Epithelial cell of esophagus (primary cell): ENCODE measurements at regions not wholly inside any gene's neighbourhood (a gene's known extent, or its start where the extent isn't known, plus 50 kb on each side); places are given as distances from the start of the nearest gene placed in this dataset.

Experiments used
- DNase-seq: peaks from one replicate; pipeline ENCODE4 v3.0.0; 2010; ENCODE audit warnings: low read depth
- H3K4me3 ChIP-seq: 2 replicates; pipeline ENCODE4 v1.5.1; 2011; ENCODE audit warnings: mild to moderate bottlenecking, low read length, control low read depth
- CTCF ChIP-seq: IDR thresholded peaks from 2 replicates; pipeline ENCODE4 v1.5.1; 2011; ENCODE audit warnings: low read depth, mild to moderate bottlenecking, low read length, control low read depth, inconsistent platforms; ENCODE audit not compliant: insufficient read depth; ENCODE audit errors: missing control alignments

- TF ChIP-seq CTCF: no peak
- no peak for DNase-seq
- no peak overlapping the region for H3K4me3 ChIP-seq
Observed at GRCh38 chr4:30929649-30930048, 209.5 kb downstream of the PCDH7 start.

- no peak for TF ChIP-seq CTCF
- DNase-seq: no peak
- H3K4me3 ChIP-seq: no peak overlapping the region
Observed at GRCh38 chr4:30930276-30930675, 210.1 kb downstream of the PCDH7 start.

GRCh38 chr4:30932581-30932980 is 212.4 kb downstream of the PCDH7 start:
- no peak for TF ChIP-seq CTCF

GRCh38 chr4:30939069-30939468 is 218.9 kb downstream of the PCDH7 start:
- no peak for TF ChIP-seq CTCF
- no peak overlapping the region for H3K4me3 ChIP-seq

More at GRCh38 chr4:30932581-30932980, 212.4 kb downstream of the PCDH7 start:
- H3K4me3 ChIP-seq: no peak overlapping the region
- DNase-seq: no peak

GRCh38 chr4:30939684-30940083 is 219.5 kb downstream of the PCDH7 start:
- no peak for DNase-seq
- no peak overlapping the region for H3K4me3 ChIP-seq
- no peak for TF ChIP-seq CTCF

More at GRCh38 chr4:30939069-30939468, 218.9 kb downstream of the PCDH7 start:
- DNase-seq: peak; percentile 71

GRCh38 chr4:30941641-30942040 is 221.5 kb downstream of the PCDH7 start:
- no peak for DNase-seq
- no peak overlapping the region for H3K4me3 ChIP-seq
- TF ChIP-seq CTCF: no peak

- H3K4me3 ChIP-seq: no peak overlapping the region
- no peak for DNase-seq
- no peak for TF ChIP-seq CTCF
Observed at GRCh38 chr4:30943356-30943755, 223.2 kb downstream of the PCDH7 start.
